ENCODE measurements at regions not wholly inside any gene's neighbourhood (a gene's known extent, or its start where the extent isn't known, plus 50 kb on each side); places are given as distances from the start of the nearest gene placed in this dataset.
A peak's percentile ranks its signal among the peaks of the same experiment; 100 is the strongest.

DNA sequence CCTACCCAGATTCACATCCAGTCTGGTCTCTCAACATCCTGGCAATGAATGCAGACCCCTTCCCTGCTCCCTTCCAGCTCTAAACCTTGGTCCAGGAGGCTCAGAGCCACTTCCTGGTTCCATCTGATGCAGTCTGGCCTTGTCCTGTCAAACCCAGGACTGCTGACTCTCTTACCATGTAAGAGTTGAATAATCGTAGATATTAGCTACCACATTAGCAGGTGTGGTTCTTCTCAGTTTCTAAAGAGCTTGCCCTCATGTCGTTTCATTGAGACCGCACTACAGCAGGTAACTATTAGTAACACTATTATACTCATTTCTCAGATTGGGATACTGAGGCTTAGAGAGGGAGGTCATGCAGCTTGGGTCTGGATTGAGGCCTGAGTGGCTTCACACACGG, 133.3 kb downstream of the BOD1 start:
- Histone ChIP-seq H3K4me3 (no peak overlapping the region), H3K27me3 (no peaks in the 10 kb centered on the region), H3K27ac (no peak overlapping the region), H3K4me2 (no peak overlapping the region), H2AFZ (no peak overlapping the region), H4K20me1 (ENCODE audit: insufficient read depth, poor library complexity, severe bottlenecking) (no peaks in the 10 kb centered on the region), H3K36me3 (replicated peaks; ENCODE audit: insufficient read depth, low read depth) (no peaks in the 10 kb centered on the region), H3K9me3 (ENCODE audit: low read depth) (no peaks in the 10 kb centered on the region), H3K79me2 (no peaks in the 10 kb centered on the region), H3K9me2 (replicated peaks; ENCODE audit: insufficient read depth) (no peaks in the 10 kb centered on the region), H3K4me1 (ENCODE audit: insufficient read depth) (peaks cover 3% of the 10 kb centered on the region)
- 93% methylated on average over 4 of the region's 4 CpGs for WGBS (ENCODE audit: low lambda C conversion rate, missing lambda C conversion rate)
- DNase-seq (ENCODE audit: low spot score) = no peak
- TF ChIP-seq EZH2phosphoT487 (IDR thresholded peaks at IDR 0.05; ENCODE audit: low read depth, severe bottlenecking, unreplicated experiment) (no peak), EZH2 (IDR thresholded peaks at IDR 0.05; ENCODE audit: borderline replicate concordance) (no peak), CTCF (IDR thresholded peaks at IDR 0.05; ENCODE audit: poor library complexity) (no peak)

GRCh38 chr5:173481821-173482220, 134.6 kb downstream of the BOD1 start:
- WGBS (ENCODE audit: low lambda C conversion rate, missing lambda C conversion rate) = 64% methylated on average over 5 of the region's 5 CpGs
- no peak for DNase-seq (ENCODE audit: low spot score)
- Histone ChIP-seq H3K4me2 (no peak overlapping the region), H3K36me3 (replicated peaks; ENCODE audit: insufficient read depth, low read depth) (no peaks in the 10 kb centered on the region), H3K9me3 (ENCODE audit: low read depth) (no peaks in the 10 kb centered on the region), H2AFZ (no peak overlapping the region), H3K27ac (no peak overlapping the region), H3K9me2 (replicated peaks; ENCODE audit: insufficient read depth) (no peaks in the 10 kb centered on the region), H3K27me3 (no peaks in the 10 kb centered on the region), H3K4me3 (no peak overlapping the region), H4K20me1 (ENCODE audit: insufficient read depth, poor library complexity, severe bottlenecking) (no peaks in the 10 kb centered on the region), H3K79me2 (no peaks in the 10 kb centered on the region), H3K4me1 (ENCODE audit: insufficient read depth) (peaks cover 3% of the 10 kb centered on the region)
- no peak for TF ChIP-seq CTCF (IDR thresholded peaks at IDR 0.05; ENCODE audit: poor library complexity)
- no peak for TF ChIP-seq EZH2 (IDR thresholded peaks at IDR 0.05; ENCODE audit: borderline replicate concordance)
- TF ChIP-seq EZH2phosphoT487 (IDR thresholded peaks at IDR 0.05; ENCODE audit: low read depth, severe bottlenecking, unreplicated experiment) = no peak

- Histone ChIP-seq H3K9me3 (ENCODE audit: low read depth) (no peaks in the 10 kb centered on the region), H2AFZ (no peak overlapping the region), H3K27ac (no peak overlapping the region), H3K4me2 (no peak overlapping the region), H3K4me3 (no peak overlapping the region), H4K20me1 (ENCODE audit: insufficient read depth, poor library complexity, severe bottlenecking) (no peaks in the 10 kb centered on the region), H3K36me3 (replicated peaks; ENCODE audit: insufficient read depth, low read depth) (no peaks in the 10 kb centered on the region), H3K4me1 (ENCODE audit: insufficient read depth) (no peaks in the 10 kb centered on the region), H3K79me2 (no peaks in the 10 kb centered on the region), H3K9me2 (replicated peaks; ENCODE audit: insufficient read depth) (no peaks in the 10 kb centered on the region), H3K27me3 (no peaks in the 10 kb centered on the region)
- DNase-seq (ENCODE audit: low spot score) = no peak
- TF ChIP-seq EZH2 (IDR thresholded peaks at IDR 0.05; ENCODE audit: borderline replicate concordance) = no peak
- no peak for TF ChIP-seq CTCF (IDR thresholded peaks at IDR 0.05; ENCODE audit: poor library complexity)
- TF ChIP-seq EZH2phosphoT487 (IDR thresholded peaks at IDR 0.05; ENCODE audit: low read depth, severe bottlenecking, unreplicated experiment) = no peak
These were observed 135.6 kb downstream of the BOD1 start for GRCh38 chr5:173480896-173481295.

DNA sequence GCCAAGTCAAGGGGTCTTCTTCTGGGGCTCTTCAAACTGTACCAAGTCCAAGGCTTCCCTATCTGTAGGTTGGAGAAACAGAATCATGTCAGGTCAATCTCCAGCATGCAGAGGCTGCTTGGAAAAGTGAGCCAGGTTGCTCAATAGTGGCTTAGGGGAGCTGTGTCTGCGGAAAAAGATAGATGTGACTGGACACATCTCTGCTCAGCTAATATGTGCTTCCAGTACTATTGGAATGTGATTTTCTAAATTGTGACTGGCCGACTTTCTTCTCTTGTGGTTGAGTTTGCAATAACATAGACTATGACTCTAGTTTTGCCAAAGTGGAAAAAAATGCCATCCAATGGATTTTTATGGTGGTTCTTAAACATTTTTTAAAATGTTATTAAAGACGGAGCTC, 136.7 kb downstream of the BOD1 start:
- Histone ChIP-seq H3K79me2 (no peaks in the 10 kb centered on the region), H3K9me2 (replicated peaks; ENCODE audit: insufficient read depth) (no peaks in the 10 kb centered on the region), H3K36me3 (replicated peaks; ENCODE audit: insufficient read depth, low read depth) (no peaks in the 10 kb centered on the region), H3K27ac (peak overlapping the region; percentile 41), H3K4me3 (no peak overlapping the region), H3K4me2 (no peak overlapping the region), H3K27me3 (no peaks in the 10 kb centered on the region), H2AFZ (no peak overlapping the region), H4K20me1 (ENCODE audit: insufficient read depth, poor library complexity, severe bottlenecking) (no peaks in the 10 kb centered on the region), H3K4me1 (ENCODE audit: insufficient read depth) (no peaks in the 10 kb centered on the region), H3K9me3 (ENCODE audit: low read depth) (no peaks in the 10 kb centered on the region)
- TF ChIP-seq CTCF (IDR thresholded peaks at IDR 0.05; ENCODE audit: poor library complexity) (no peak), EZH2 (IDR thresholded peaks at IDR 0.05; ENCODE audit: borderline replicate concordance) (no peak), EZH2phosphoT487 (IDR thresholded peaks at IDR 0.05; ENCODE audit: low read depth, severe bottlenecking, unreplicated experiment) (no peak)
- DNase-seq (ENCODE audit: low spot score) = no peak
- 60% methylated on average over 3 of the region's 3 CpGs for WGBS (ENCODE audit: low lambda C conversion rate, missing lambda C conversion rate)

All from hepatocyte (in vitro differentiated cells).